ENCODE measurements at regions not wholly inside any gene's neighbourhood (a gene's known extent, or its start where the extent isn't known, plus 50 kb on each side); places are given as distances from the start of the nearest gene placed in this dataset.

- H3K4me1 ChIP-seq (ENCODE audit: control insufficient read depth in 1 of 2, insufficient read depth in 2 of 2, low read length in 2 of 2): no peaks in the 10 kb centered on the region
- H3K9me3 ChIP-seq (ENCODE audit: control insufficient read depth in 1 of 2, low read length in 2 of 2): no peaks in the 10 kb centered on the region
- no peak overlapping the region for H3K27ac ChIP-seq (ENCODE audit: low read length)
- no peaks in the 10 kb centered on the region for H3K36me3 ChIP-seq (ENCODE audit: control insufficient read depth in 1 of 2, insufficient read depth in 2 of 2, low read length in 2 of 2)
- no peaks in the 10 kb centered on the region for H3K27me3 ChIP-seq (ENCODE audit: low read depth, low read length)
- H3K4me3 ChIP-seq (ENCODE audit: low read depth in 1 of 2, low read length in 2 of 2): no peak overlapping the region
Observed at GRCh38 chr2:237177052-237177451, 91.4 kb downstream of the COPS8 start.

DNA sequence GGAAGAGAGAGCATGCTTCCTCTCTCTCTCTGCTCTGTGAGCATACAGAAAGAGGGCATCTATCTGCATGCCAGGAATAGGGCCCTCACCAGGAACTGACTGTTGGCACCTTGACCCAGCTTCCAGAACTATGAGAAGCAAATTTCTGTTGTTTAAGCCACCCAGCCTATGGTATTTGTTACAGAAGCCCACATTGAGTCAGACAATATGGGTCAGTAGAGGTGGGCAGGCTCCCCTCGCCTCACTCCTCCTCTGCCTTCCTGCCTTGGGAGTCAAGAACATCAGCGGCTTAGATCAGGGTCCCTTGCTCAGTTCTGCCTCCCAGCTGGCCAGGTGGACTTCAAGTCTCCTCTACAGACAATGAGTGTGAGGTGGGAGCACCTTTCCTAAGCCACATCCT is 92.3 kb downstream of the COPS8 start:
- Histone ChIP-seq H3K4me1 (ENCODE audit: control insufficient read depth in 1 of 2, insufficient read depth in 2 of 2, low read length in 2 of 2) (no peaks in the 10 kb centered on the region), H3K36me3 (ENCODE audit: control insufficient read depth in 1 of 2, insufficient read depth in 2 of 2, low read length in 2 of 2) (no peaks in the 10 kb centered on the region), H3K27me3 (ENCODE audit: low read depth, low read length) (no peaks in the 10 kb centered on the region), H3K27ac (ENCODE audit: low read length) (no peak overlapping the region), H3K9me3 (ENCODE audit: control insufficient read depth in 1 of 2, low read length in 2 of 2) (no peaks in the 10 kb centered on the region), H3K4me3 (ENCODE audit: low read depth in 1 of 2, low read length in 2 of 2) (no peak overlapping the region)

- no peak overlapping the region for H3K27ac ChIP-seq (ENCODE audit: low read length)
- no peaks in the 10 kb centered on the region for H3K36me3 ChIP-seq (ENCODE audit: control insufficient read depth in 1 of 2, insufficient read depth in 2 of 2, low read length in 2 of 2)
- no peaks in the 10 kb centered on the region for H3K4me1 ChIP-seq (ENCODE audit: control insufficient read depth in 1 of 2, insufficient read depth in 2 of 2, low read length in 2 of 2)
- no peaks in the 10 kb centered on the region for H3K9me3 ChIP-seq (ENCODE audit: control insufficient read depth in 1 of 2, low read length in 2 of 2)
- H3K27me3 ChIP-seq (ENCODE audit: low read depth, low read length): no peaks in the 10 kb centered on the region
- H3K4me3 ChIP-seq (ENCODE audit: low read depth in 1 of 2, low read length in 2 of 2): no peak overlapping the region
Observed at GRCh38 chr2:237178396-237178795, 92.7 kb downstream of the COPS8 start.

- Histone ChIP-seq H3K36me3 (ENCODE audit: control insufficient read depth in 1 of 2, insufficient read depth in 2 of 2, low read length in 2 of 2) (no peaks in the 10 kb centered on the region), H3K4me1 (ENCODE audit: control insufficient read depth in 1 of 2, insufficient read depth in 2 of 2, low read length in 2 of 2) (no peaks in the 10 kb centered on the region), H3K9me3 (ENCODE audit: control insufficient read depth in 1 of 2, low read length in 2 of 2) (no peaks in the 10 kb centered on the region), H3K27me3 (ENCODE audit: low read depth, low read length) (no peaks in the 10 kb centered on the region), H3K27ac (ENCODE audit: low read length) (no peak overlapping the region), H3K4me3 (ENCODE audit: low read depth in 1 of 2, low read length in 2 of 2) (no peak overlapping the region)
Observed at GRCh38 chr2:237179161-237179560, 93.5 kb downstream of the COPS8 start.

- Histone ChIP-seq H3K36me3 (ENCODE audit: control insufficient read depth in 1 of 2, insufficient read depth in 2 of 2, low read length in 2 of 2) (no peaks in the 10 kb centered on the region), H3K9me3 (ENCODE audit: control insufficient read depth in 1 of 2, low read length in 2 of 2) (no peaks in the 10 kb centered on the region), H3K27ac (ENCODE audit: low read length) (no peak overlapping the region), H3K4me1 (ENCODE audit: control insufficient read depth in 1 of 2, insufficient read depth in 2 of 2, low read length in 2 of 2) (no peaks in the 10 kb centered on the region), H3K27me3 (ENCODE audit: low read depth, low read length) (no peaks in the 10 kb centered on the region), H3K4me3 (ENCODE audit: low read depth in 1 of 2, low read length in 2 of 2) (no peak overlapping the region)
Observed at GRCh38 chr2:237180187-237180586, 94.5 kb downstream of the COPS8 start.

- H3K27me3 ChIP-seq (ENCODE audit: low read depth, low read length): no peaks in the 10 kb centered on the region
- H3K9me3 ChIP-seq (ENCODE audit: control insufficient read depth in 1 of 2, low read length in 2 of 2): no peaks in the 10 kb centered on the region
- no peaks in the 10 kb centered on the region for H3K4me1 ChIP-seq (ENCODE audit: control insufficient read depth in 1 of 2, insufficient read depth in 2 of 2, low read length in 2 of 2)
- no peak overlapping the region for H3K4me3 ChIP-seq (ENCODE audit: low read depth in 1 of 2, low read length in 2 of 2)
- H3K27ac ChIP-seq (ENCODE audit: low read length): no peak overlapping the region
- no peaks in the 10 kb centered on the region for H3K36me3 ChIP-seq (ENCODE audit: control insufficient read depth in 1 of 2, insufficient read depth in 2 of 2, low read length in 2 of 2)
Observed at GRCh38 chr2:237180987-237181386, 95.3 kb downstream of the COPS8 start.

DNA sequence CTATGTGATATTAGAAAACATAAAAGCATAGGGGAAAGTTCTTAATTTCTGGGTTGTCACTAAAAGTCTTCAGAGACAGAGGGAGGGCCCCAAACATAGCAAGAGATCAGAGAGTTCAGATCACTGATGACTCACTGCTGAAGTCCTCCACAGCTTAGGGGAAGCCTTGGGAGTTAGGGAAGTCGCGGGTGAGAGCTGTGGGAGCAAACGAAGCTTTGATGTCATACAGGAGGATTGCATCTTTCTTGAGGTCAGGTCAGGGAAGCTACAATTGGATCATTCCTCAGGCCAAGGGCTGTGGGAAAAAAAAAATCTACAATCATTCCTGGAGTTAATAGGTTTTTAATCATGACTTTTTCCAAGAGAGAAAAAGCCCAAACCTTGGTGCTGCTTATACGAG is 96.2 kb downstream of the COPS8 start:
- Histone ChIP-seq H3K9me3 (ENCODE audit: control insufficient read depth in 1 of 2, low read length in 2 of 2) (no peaks in the 10 kb centered on the region), H3K27me3 (ENCODE audit: low read depth, low read length) (no peaks in the 10 kb centered on the region), H3K27ac (ENCODE audit: low read length) (no peak overlapping the region), H3K4me3 (ENCODE audit: low read depth in 1 of 2, low read length in 2 of 2) (no peak overlapping the region), H3K36me3 (ENCODE audit: control insufficient read depth in 1 of 2, insufficient read depth in 2 of 2, low read length in 2 of 2) (no peaks in the 10 kb centered on the region), H3K4me1 (ENCODE audit: control insufficient read depth in 1 of 2, insufficient read depth in 2 of 2, low read length in 2 of 2) (no peaks in the 10 kb centered on the region)

GRCh38 chr2:237182422-237183123 is 96.9 kb downstream of the COPS8 start:
- no peaks in the 10 kb centered on the region for H3K4me1 ChIP-seq (ENCODE audit: control insufficient read depth in 1 of 2, insufficient read depth in 2 of 2, low read length in 2 of 2)
- H3K36me3 ChIP-seq (ENCODE audit: control insufficient read depth in 1 of 2, insufficient read depth in 2 of 2, low read length in 2 of 2): no peaks in the 10 kb centered on the region
- no peak overlapping the region for H3K4me3 ChIP-seq (ENCODE audit: low read depth in 1 of 2, low read length in 2 of 2)
- no peaks in the 10 kb centered on the region for H3K27me3 ChIP-seq (ENCODE audit: low read depth, low read length)
- no peaks in the 10 kb centered on the region for H3K9me3 ChIP-seq (ENCODE audit: control insufficient read depth in 1 of 2, low read length in 2 of 2)
- no peak overlapping the region for H3K27ac ChIP-seq (ENCODE audit: low read length)

DNA sequence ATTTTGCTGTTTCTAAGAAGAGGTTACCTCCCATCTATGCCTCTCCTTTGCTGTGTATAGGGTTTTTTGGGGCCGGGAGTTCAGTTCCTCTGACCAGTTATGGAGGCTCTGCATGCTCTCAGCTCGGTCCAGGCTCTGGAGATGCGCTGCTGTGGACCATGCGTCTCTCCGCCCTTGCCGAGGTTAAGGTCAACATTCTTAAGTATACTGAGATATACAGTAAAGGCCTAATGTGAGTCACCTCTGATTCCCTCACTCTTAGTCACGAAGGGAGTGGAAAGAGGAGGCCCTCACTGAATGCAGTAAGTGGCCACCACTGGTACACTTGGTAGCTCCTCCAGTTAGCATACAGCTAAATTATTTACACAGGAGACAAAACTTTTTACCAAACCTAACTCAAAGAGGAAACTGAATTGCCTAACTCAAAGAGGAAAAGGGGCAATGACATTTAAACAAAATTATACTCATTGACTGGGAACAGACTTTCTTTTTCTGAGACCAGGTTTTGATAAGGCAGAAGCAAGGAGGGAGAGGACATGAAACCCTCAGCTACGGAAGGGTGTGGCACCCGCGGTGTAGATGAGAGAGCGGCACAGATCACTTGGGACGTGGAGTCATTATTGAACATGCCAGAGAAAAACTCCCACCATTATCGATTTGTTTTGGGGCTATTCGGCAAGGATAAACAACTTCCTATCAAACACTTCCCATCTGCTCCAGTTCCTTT is 98.7 kb downstream of the COPS8 start:
- Histone ChIP-seq H3K4me1 (ENCODE audit: control insufficient read depth in 1 of 2, insufficient read depth in 2 of 2, low read length in 2 of 2) (no peaks in the 10 kb centered on the region), H3K27ac (ENCODE audit: low read length) (peak overlapping the region; percentile 34), H3K36me3 (ENCODE audit: control insufficient read depth in 1 of 2, insufficient read depth in 2 of 2, low read length in 2 of 2) (no peaks in the 10 kb centered on the region), H3K4me3 (ENCODE audit: low read depth in 1 of 2, low read length in 2 of 2) (no peak overlapping the region), H3K27me3 (ENCODE audit: low read depth, low read length) (no peaks in the 10 kb centered on the region), H3K9me3 (ENCODE audit: control insufficient read depth in 1 of 2, low read length in 2 of 2) (no peaks in the 10 kb centered on the region)

GRCh38 chr2:237184919-237185552 is 99.3 kb downstream of the COPS8 start:
- no peak overlapping the region for H3K27ac ChIP-seq (ENCODE audit: low read length)
- H3K4me3 ChIP-seq (ENCODE audit: low read depth in 1 of 2, low read length in 2 of 2): no peak overlapping the region
- H3K36me3 ChIP-seq (ENCODE audit: control insufficient read depth in 1 of 2, insufficient read depth in 2 of 2, low read length in 2 of 2): no peaks in the 10 kb centered on the region
- no peaks in the 10 kb centered on the region for H3K4me1 ChIP-seq (ENCODE audit: control insufficient read depth in 1 of 2, insufficient read depth in 2 of 2, low read length in 2 of 2)
- H3K27me3 ChIP-seq (ENCODE audit: low read depth, low read length): no peaks in the 10 kb centered on the region
- no peaks in the 10 kb centered on the region for H3K9me3 ChIP-seq (ENCODE audit: control insufficient read depth in 1 of 2, low read length in 2 of 2)

- Histone ChIP-seq H3K9me3 (ENCODE audit: control insufficient read depth in 1 of 2, low read length in 2 of 2) (no peaks in the 10 kb centered on the region), H3K4me1 (ENCODE audit: control insufficient read depth in 1 of 2, insufficient read depth in 2 of 2, low read length in 2 of 2) (no peaks in the 10 kb centered on the region), H3K27me3 (ENCODE audit: low read depth, low read length) (no peaks in the 10 kb centered on the region), H3K36me3 (ENCODE audit: control insufficient read depth in 1 of 2, insufficient read depth in 2 of 2, low read length in 2 of 2) (no peaks in the 10 kb centered on the region), H3K27ac (ENCODE audit: low read length) (no peak overlapping the region), H3K4me3 (ENCODE audit: low read depth in 1 of 2, low read length in 2 of 2) (no peak overlapping the region)
Observed at GRCh38 chr2:237185553-237185925, 99.8 kb downstream of the COPS8 start.

All from muscle layer of duodenum (tissue), 2 donors.